Heart right ventricle (tissue), 16 donors: ENCODE measurements at regions not wholly inside any gene's neighbourhood (a gene's known extent, or its start where the extent isn't known, plus 50 kb on each side); places are given as distances from the start of the nearest gene placed in this dataset.

Experiments used
- ATAC-seq, 8 donors: fragments of 200-7000 bp; cut with Tn5 transposase; one replicate each; pipeline ENCODE4 v1.9.1; 2020; ENCODE audit warnings: mild to moderate bottlenecking in 8 of 8, moderate library complexity in 8 of 8, moderate number of reproducible peaks in 1 of 8
- DNase-seq, 2 donors: peaks; one replicate each; pipeline ENCODE4 v3.0.0-alpha.2; 2020
- H3K27ac ChIP-seq, 10 donors: fragments of 200-600 bp; sonication (generic) in 2 of 10; one replicate each; pipeline versions ENCODE4 v1.5.0 to v1.8.0; 2020 to 2022; ENCODE audit warnings: mild to moderate bottlenecking in 3 of 10
- H3K27me3 ChIP-seq, 7 donors: fragments of 200-600 bp; one replicate each; pipeline ENCODE4 v1.8.0; 2021 to 2022; ENCODE audit warnings: mild to moderate bottlenecking in 2 of 7
- H3K36me3 ChIP-seq, 9 donors: fragments of 200-600 bp; sonication (generic) in 1 of 9; one replicate each; pipeline versions ENCODE4 v1.5.0 to v1.8.0; 2020 to 2022; ENCODE audit warnings: mild to moderate bottlenecking in 2 of 9
- H3K4me1 ChIP-seq, 9 donors: fragments of 200-600 bp; sonication (generic) in 1 of 9; one replicate each; pipeline versions ENCODE4 v1.5.0 to v1.8.0; 2020 to 2022; ENCODE audit warnings: mild to moderate bottlenecking in 4 of 9
- H3K4me3 ChIP-seq, 10 donors: fragments of 200-600 bp; sonication (generic) in 2 of 10; one replicate each; pipeline versions ENCODE4 v1.5.0 to v1.8.0; 2020 to 2022; ENCODE audit warnings: mild to moderate bottlenecking in 7 of 10, moderate library complexity in 2 of 10
- H3K9me3 ChIP-seq, 11 donors: fragments of 200-600 bp in 10 of 11; sonication (generic) in 2 of 11; one replicate each; pipeline versions ENCODE4 v1.5.0 to v1.8.0; 2013 to 2022; ENCODE audit warnings: mild to moderate bottlenecking in 2 of 11, control low read depth in 1 of 11, moderate library complexity in 1 of 11
- CTCF ChIP-seq, 9 donors: fragments of 200-600 bp; sonication (generic) in 2 of 9; IDR thresholded peaks; one replicate each; pipeline versions ENCODE4 v1.5.0 to v1.8.0; 2021 to 2022; ENCODE audit warnings: antibody characterized with exemption in 9 of 9, mild to moderate bottlenecking in 5 of 9, moderate library complexity in 1 of 9
- WGBS, 2 donors: extraction: QIAGEN DNeasy Blood & Tissue Kit; methylation state at CpG; one replicate each; pipeline ENCODE4 v1.1.7; 2013; ENCODE audit warnings: inconsistent platforms in 1 of 2; 5-methylcytosine and 5-hydroxymethylcytosine counted together
- intact Hi-C, 10 donors: fragments of 100-400 bp; cut with DNase I; formaldehyde crosslinking; loops; one replicate each; pipeline versions ENCODE4 v1.11.1 to v1.14.2; 2022
- donor health status: Arrhythmogenic right ventricular cardiomyopathy.
- donor health status: ischemic (EF 13 %, LVEDD 7.1; RV severe dilation, severe dysfunction).
- donor health status: healthy with polysubstance abuse.
- donor health status: DM: no; HTN: yes; CAD: no.
- donor health status: DM: no; HTN: no; CAD: no.
- donor health status: ischemic (EF 25% LVEDD 6.9; RV normal size, moderate dysfunction).
- donor health status: ischemic (EF 25% LVEDD 5.7; RV mildly dilated, moderate dysfunction).
- donor health status: healthy.
- donor health status: DM: yes; HTN: yes; CAD: no.
- donor health status: Ischemic cardiomyopathy.
- donor health status: ischemic (EF 35%, LVEDD 5.7; RV mildly dilated, moderate dysfunction).
- donor health status: nonischemic (EF 11% LVEDD 7.7; RV severe dilation, severe dysfunction).
- donor health status: DM: yes; HTN: yes; CAD: no.
- donor health status: PGD.
- donor health status: ischemic (EF 29% LVEDD 5.4; RV normal size, mild dysfunction).
- donor health status: nonischemic (EF 23%, LVEDD 6.1; RV moderate dilation, normal function).

GRCh38 chr6:111957623-111958315 is 84.5 kb upstream of the FYN start:
- no peak for TF ChIP-seq CTCF (IDR thresholded peaks at IDR 0.05)
- Histone ChIP-seq H3K36me3 (no peaks in the 10 kb centered on the region), H3K27ac (no peak overlapping the region), H3K27me3 (peaks cover 0 to 3% (median 0%) of the 10 kb centered on the region in 7 donors), H3K4me3 (no peak overlapping the region), H3K4me1 (peaks cover 0 to 20% (median 0%) of the 10 kb centered on the region in 9 donors), H3K9me3 (no peaks in the 10 kb centered on the region)
- DNase-seq (no peak), ATAC-seq (no peak)
- WGBS, 2 donors = 68 to 71% methylated on average over 10 of the region's 10 CpGs
- intact Hi-C loops = no loop called here

DNA sequence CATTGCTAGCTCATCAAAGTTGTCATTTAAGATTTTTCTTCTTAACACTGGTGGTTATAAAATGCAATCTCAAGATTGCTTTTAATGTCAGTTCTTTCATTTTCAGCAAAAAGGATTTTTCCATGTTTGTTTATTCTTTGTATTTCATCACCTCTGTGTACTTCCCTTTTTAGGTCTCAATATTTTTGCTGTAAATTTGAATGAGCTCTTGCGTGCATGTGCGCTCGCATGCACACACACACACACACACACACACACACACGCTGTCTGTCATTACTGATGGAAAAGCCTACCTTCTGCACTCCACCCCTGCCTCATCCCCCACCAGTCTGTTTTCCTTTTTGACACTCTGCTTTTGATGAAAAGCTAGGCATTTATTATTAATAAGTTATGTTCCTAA is 85.3 kb upstream of the FYN start:
- no peak overlapping the region for H3K4me3 ChIP-seq
- intact Hi-C loops = no loop called here
- no peaks in the 10 kb centered on the region for H3K9me3 ChIP-seq
- WGBS, 2 donors = 93 to 97% methylated on average over 4 of the region's 4 CpGs
- H3K27ac ChIP-seq = no peak overlapping the region
- ATAC-seq = no peak
- H3K4me1 ChIP-seq = peaks cover 0 to 13% (median 0%) of the 10 kb centered on the region in 9 donors
- no peak for DNase-seq
- no peaks in the 10 kb centered on the region for H3K36me3 ChIP-seq
- TF ChIP-seq CTCF (IDR thresholded peaks at IDR 0.05) = no peak
- H3K27me3 ChIP-seq = peaks cover 0 to 3% (median 0%) of the 10 kb centered on the region in 7 donors

- no peaks in the 10 kb centered on the region for H3K36me3 ChIP-seq
- no peak overlapping the region for H3K27ac ChIP-seq
- H3K9me3 ChIP-seq = no peaks in the 10 kb centered on the region
- DNase-seq (no peak), ATAC-seq (no peak)
- intact Hi-C loops = no loop called here
- no peak for TF ChIP-seq CTCF (IDR thresholded peaks at IDR 0.05)
- H3K4me3 ChIP-seq = no peak overlapping the region
- 89 to 90% methylated on average over 6 of the region's 6 CpGs for WGBS, 2 donors
- peaks cover 0 to 3% (median 0%) of the 10 kb centered on the region in 7 donors for H3K27me3 ChIP-seq
- H3K4me1 ChIP-seq = peaks cover 0 to 9% (median 0%) of the 10 kb centered on the region in 9 donors
Observed at GRCh38 chr6:111959766-111960165, 86.5 kb upstream of the FYN start.

DNA sequence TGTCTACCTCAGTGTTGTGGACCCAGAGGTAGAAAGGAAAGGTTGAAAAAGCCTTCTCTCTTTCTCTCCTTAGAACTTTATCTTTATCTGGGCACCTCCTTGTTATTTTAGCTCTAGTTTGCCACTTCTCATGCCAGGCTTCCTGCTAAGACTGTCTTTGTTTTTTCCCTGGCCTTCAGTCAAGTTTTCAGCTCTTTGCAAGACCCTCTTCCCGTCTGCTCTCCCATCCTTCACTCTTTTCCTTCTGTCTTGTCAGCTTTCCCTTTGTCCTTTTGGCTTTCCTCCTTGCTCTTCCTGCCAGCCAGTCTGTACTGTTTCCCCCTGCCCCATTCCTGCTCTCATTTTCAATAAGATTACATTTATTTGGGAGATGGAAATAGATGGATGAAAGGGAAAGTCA is 86.8 kb upstream of the CCN6 start:
- WGBS, 2 donors = 75 to 88% methylated on average over 1 of the region's 1 CpG

More for the DNA sequence above, 86.8 kb upstream of the CCN6 start:
- H3K4me3 ChIP-seq = no peak overlapping the region
- intact Hi-C loops = no loop called here
- TF ChIP-seq CTCF (IDR thresholded peaks at IDR 0.05) = no peak
- H3K27ac ChIP-seq = no peak overlapping the region
- no peaks in the 10 kb centered on the region for H3K36me3 ChIP-seq
- H3K27me3 ChIP-seq = no peaks in the 10 kb centered on the region
- no peaks in the 10 kb centered on the region for H3K9me3 ChIP-seq
- no peak for ATAC-seq
- DNase-seq = no peak
- peaks cover 0 to 18% (median 0%) of the 10 kb centered on the region in 9 donors for H3K4me1 ChIP-seq
